ENCODE measurements at regions not wholly inside any gene's neighbourhood (a gene's known extent, or its start where the extent isn't known, plus 50 kb on each side); places are given as distances from the start of the nearest gene placed in this dataset.

DNA sequence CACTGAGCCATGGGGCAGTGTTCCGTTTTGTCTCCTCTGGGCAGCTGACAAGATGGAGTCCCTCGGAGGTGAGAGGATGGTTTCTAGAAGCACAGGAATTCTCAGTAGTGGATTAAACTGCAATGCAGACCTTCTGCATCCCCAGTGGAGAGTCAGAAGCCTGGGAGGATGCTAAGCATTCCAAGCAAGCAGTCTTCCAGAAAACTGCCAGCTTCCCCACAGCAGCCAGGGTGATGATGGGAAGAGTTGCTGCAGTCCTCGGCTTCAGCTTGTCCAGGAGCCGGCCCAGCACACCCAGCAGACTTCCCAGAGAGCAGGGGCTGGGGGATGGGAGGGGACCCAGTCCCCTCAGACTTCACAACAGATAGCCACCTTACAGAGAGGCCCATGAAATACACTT lies 163.6 kb downstream of the LY86 start:
- FAIRE-seq (no peak), DNase-seq (ENCODE audit: extremely low read depth in 1 of 4, low spot score in 3 of 4) (no peak), ATAC-seq (no peak)
- Histone ChIP-seq H3K9me1 (ENCODE audit: control insufficient read depth, insufficient read depth, low read length) (no peaks in the 10 kb centered on the region), H3K36me3 (ENCODE audit: control insufficient read depth, insufficient read depth, low read length) (no peaks in the 10 kb centered on the region), H3K4me1 (replicated peaks in 1 of 2; ENCODE audit: control insufficient read depth in 2 of 2, insufficient read depth in 2 of 2, low read length in 2 of 2) (peaks cover 26 to 33% of the 10 kb centered on the region in 2 experiments), H3K4me2 (ENCODE audit: insufficient read depth, low read length) (peak overlapping the region; percentile 63), H4K20me1 (replicated peaks; ENCODE audit: control insufficient read depth, insufficient read depth, low read length) (no peaks in the 10 kb centered on the region), H2AFZ (ENCODE audit: low read depth, low read length) (peak overlapping the region; percentile 82), H3K27ac (ENCODE audit: extremely low read depth, low read depth, low read length) (peak overlapping the region; percentile 5; the same call in 1 of the 3 replicates), H3K9me3 (replicated peaks; ENCODE audit: control insufficient read depth, insufficient read depth, low read depth, low read length) (no peaks in the 10 kb centered on the region), H3K9ac (ENCODE audit: insufficient read depth in 1 of 2, low read depth in 2 of 2, low read length in 2 of 2) (peak overlapping the region in 1 of 2 experiments; percentile 1; a peak in 1 of 4 replicates), H3K79me2 (ENCODE audit: control insufficient read depth, insufficient read depth, low read length) (no peaks in the 10 kb centered on the region), H3K4me3 (no peak overlapping the region), H3K27me3 (ENCODE audit: control insufficient read depth in 2 of 2, insufficient read depth in 2 of 2, low read length in 2 of 2) (no peaks in the 10 kb centered on the region)
- in situ Hi-C loops (cut with MboI) (no loop called here), intact Hi-C loops (cut with micrococcal nuclease) (loop anchor here (5.0 to 10.0 kb wide), 2 partner anchors 75 to 197 kb away; no protein-coding TSS in a partner anchor)
- no TSS peak for BruUV-seq (replicated peaks)
- WGBS (ENCODE audit: insufficient coverage, low coverage, missing lambda C conversion rate) = 73% methylated on average over 3 of the region's 4 CpGs
- POLR2A ChIA-PET = interaction anchor here (0.6 kb wide), 1 partner anchor 23 kb away, joined by 4 read pairs; no protein-coding TSS in a partner anchor
- CTCF ChIA-PET (ENCODE audit: low intra/inter-chr PET ratio) = no interaction called here
- TF ChIP-seq SNIP1 (IDR thresholded peaks at IDR 0.05; ENCODE audit: low read depth) (no peak), FOXJ2 (tag; IDR thresholded peaks at IDR 0.05) (no peak), MAFK (IDR thresholded peaks at IDR 0.05; ENCODE audit: low read length) (no peak), NR4A1 (CRISPR knock-in tag; IDR thresholded peaks at IDR 0.05) (no peak), NR4A1 (tag; IDR thresholded peaks at IDR 0.05) (0 out of 2 replicates have a peak, but pooled peaks have one; percentile 16), ZNF347 (CRISPR knock-in tag; IDR thresholded peaks at IDR 0.05; ENCODE audit: low read depth) (no peak), SUPT5H (IDR thresholded peaks at IDR 0.05) (no peak), SMAD2 (IDR thresholded peaks at IDR 0.05; ENCODE audit: low read depth, low read length) (no peak), ZNF764 (CRISPR knock-in tag; IDR thresholded peaks at IDR 0.05; ENCODE audit: low read depth) (0 out of 2 replicates have a peak, but pooled peaks have one; percentile 2), NR1H2 (CRISPR knock-in tag; IDR thresholded peaks at IDR 0.05) (no peak)
- TF ChIP-seq, protein P1, sequence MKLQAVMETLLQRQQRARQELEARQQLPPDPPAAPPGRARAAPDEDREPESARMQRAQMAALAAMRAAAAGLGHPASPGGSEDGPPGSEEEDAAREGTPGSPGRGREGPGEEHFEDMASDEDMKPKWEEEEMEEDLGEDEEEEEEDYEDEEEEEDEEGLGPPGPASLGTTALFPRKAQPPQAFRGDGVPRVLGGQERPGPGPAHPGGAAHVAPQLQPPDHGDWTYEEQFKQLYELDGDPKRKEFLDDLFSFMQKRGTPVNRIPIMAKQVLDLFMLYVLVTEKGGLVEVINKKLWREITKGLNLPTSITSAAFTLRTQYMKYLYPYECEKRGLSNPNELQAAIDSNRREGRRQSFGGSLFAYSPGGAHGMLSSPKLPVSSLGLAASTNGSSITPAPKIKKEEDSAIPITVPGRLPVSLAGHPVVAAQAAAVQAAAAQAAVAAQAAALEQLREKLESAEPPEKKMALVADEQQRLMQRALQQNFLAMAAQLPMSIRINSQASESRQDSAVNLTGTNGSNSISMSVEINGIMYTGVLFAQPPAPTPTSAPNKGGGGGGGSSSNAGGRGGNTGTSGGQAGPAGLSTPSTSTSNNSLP (IDR thresholded peaks at IDR 0.05; ENCODE audit: borderline replicate concordance, low read depth, low read length) = no peak
- TF ChIP-seq, protein P2, sequence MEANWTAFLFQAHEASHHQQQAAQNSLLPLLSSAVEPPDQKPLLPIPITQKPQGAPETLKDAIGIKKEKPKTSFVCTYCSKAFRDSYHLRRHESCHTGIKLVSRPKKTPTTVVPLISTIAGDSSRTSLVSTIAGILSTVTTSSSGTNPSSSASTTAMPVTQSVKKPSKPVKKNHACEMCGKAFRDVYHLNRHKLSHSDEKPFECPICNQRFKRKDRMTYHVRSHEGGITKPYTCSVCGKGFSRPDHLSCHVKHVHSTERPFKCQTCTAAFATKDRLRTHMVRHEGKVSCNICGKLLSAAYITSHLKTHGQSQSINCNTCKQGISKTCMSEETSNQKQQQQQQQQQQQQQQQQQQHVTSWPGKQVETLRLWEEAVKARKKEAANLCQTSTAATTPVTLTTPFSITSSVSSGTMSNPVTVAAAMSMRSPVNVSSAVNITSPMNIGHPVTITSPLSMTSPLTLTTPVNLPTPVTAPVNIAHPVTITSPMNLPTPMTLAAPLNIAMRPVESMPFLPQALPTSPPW (CRISPR knock-in tag; IDR thresholded peaks at IDR 0.05) = 0 out of 2 replicates have a peak, but pooled peaks have one; percentile 1

All from K562 (cell line).